Gastroesophageal sphincter (tissue), 3 donors: ENCODE measurements at regions not wholly inside any gene's neighbourhood (a gene's known extent, or its start where the extent isn't known, plus 50 kb on each side); places are given as distances from the start of the nearest gene placed in this dataset.

Experiments
- CTCF ChIP-seq, 4 experiments: fragments of 200-600 bp in 2 of 4; fragments of 450-650 bp in 2 of 4; sonication (generic) in 1 of 4; IDR thresholded peaks; one replicate each; pipeline ENCODE4 v1.5.1; 2017 to 2019; ENCODE audit warnings: antibody characterized with exemption in 4 of 4, mild to moderate bottlenecking in 2 of 4, moderate library complexity in 2 of 4
- EP300 ChIP-seq: sonication (generic); formaldehyde crosslinking; IDR thresholded peaks from one replicate; pipeline ENCODE4 v1.6.1; 2017; ENCODE audit warnings: antibody characterized with exemption, mild to moderate bottlenecking
- POLR2A ChIP-seq, 2 donors: fragments of 450-650 bp; IDR thresholded peaks; one replicate each; pipeline ENCODE4 v1.6.1; 2017; ENCODE audit warnings: antibody characterized with exemption in 2 of 2, mild to moderate bottlenecking in 2 of 2, moderate library complexity in 1 of 2

- no peak for TF ChIP-seq CTCF (IDR thresholded peaks at IDR 0.05)
- TF ChIP-seq POLR2A (IDR thresholded peaks at IDR 0.05), result no peak
- no peak for TF ChIP-seq EP300
These were observed 99.5 kb upstream of the TMCC3 start for GRCh38 chr12:94749890-94750289.
